HL-60 (cell line): ENCODE measurements at regions not wholly inside any gene's neighbourhood (a gene's known extent, or its start where the extent isn't known, plus 50 kb on each side); places are given as distances from the start of the nearest gene placed in this dataset.
"Not testable (repeated sequence)": the region's sequence is repeated elsewhere in the genome, so short reads cannot be mapped to it uniquely, and the experiment has no call there.

Source experiments
- DNase-seq, 2 experiments: peaks; one replicate each; pipeline ENCODE4 v3.0.0-alpha.2; 2010 to 2020; ENCODE audit warnings: low read depth in 1 of 2, low spot score in 1 of 2
- H3K27ac ChIP-seq: fragments of 250-450 bp; sonication (Bioruptor Pico); replicated peaks from 2 replicates; pipeline ENCODE4 v1.5.1; 2020; ENCODE audit warnings: mild to moderate bottlenecking, moderate library complexity
- H3K27me3 ChIP-seq: fragments of 250-450 bp; sonication (Bioruptor Pico); 2 replicates; pipeline ENCODE4 v1.5.1; 2021; ENCODE audit warnings: mild to moderate bottlenecking, moderate library complexity; ENCODE audit not compliant: insufficient read depth, poor library complexity, severe bottlenecking
- H3K4me3 ChIP-seq: replicated peaks from 2 replicates; pipeline ENCODE4 v1.5.1; 2011; ENCODE audit warnings: mild to moderate bottlenecking, control low read depth, low read length; ENCODE audit not compliant: insufficient read depth
- CTCF ChIP-seq: IDR thresholded peaks from one replicate; pipeline ENCODE4 v1.5.1; 2011; ENCODE audit warnings: low read length, control low read depth, inconsistent platforms; ENCODE audit not compliant: insufficient read depth
- GABPA ChIP-seq: IDR thresholded peaks from 2 replicates; pipeline ENCODE4 v1.6.1; 2012; ENCODE audit warnings: low read depth
- POLR2AphosphoS5 ChIP-seq: IDR thresholded peaks from 2 replicates; pipeline ENCODE4 v1.6.1; 2012; ENCODE audit warnings: low read depth
- REST ChIP-seq: IDR thresholded peaks from 2 replicates; pipeline ENCODE4 v1.6.1; 2012; ENCODE audit warnings: low read depth; ENCODE audit not compliant: insufficient replicate concordance
- SPI1 ChIP-seq: IDR thresholded peaks from 2 replicates; pipeline ENCODE4 v1.6.1; 2012; ENCODE audit warnings: low read depth, mild to moderate bottlenecking, borderline replicate concordance

- no peak overlapping the region for H3K27ac ChIP-seq
- TF ChIP-seq GABPA: no peak
- TF ChIP-seq SPI1: no peak
- no peak for TF ChIP-seq REST
- TF ChIP-seq CTCF: no peak
- no peak for TF ChIP-seq POLR2AphosphoS5
- DNase-seq: no peak
- no peak overlapping the region for H3K4me3 ChIP-seq
- H3K27me3 ChIP-seq: no peaks in the 10 kb centered on the region
Observed at GRCh38 chr7:79998363-79998762, 136.3 kb upstream of the GNAI1 start.

GRCh38 chr7:79997345-79997744 lies 137.3 kb upstream of the GNAI1 start:
- no peak overlapping the region for H3K27ac ChIP-seq
- no peak for DNase-seq
- no peaks in the 10 kb centered on the region for H3K27me3 ChIP-seq
- H3K4me3 ChIP-seq: no peak overlapping the region
- TF ChIP-seq POLR2AphosphoS5 (no peak), SPI1 (no peak)

GRCh38 chr7:79995741-79996140 lies 138.9 kb upstream of the GNAI1 start:
- H3K27me3 ChIP-seq, H3K27ac ChIP-seq, DNase-seq, H3K4me3 ChIP-seq: not testable (repeated sequence)

GRCh38 chr7:79988653-79989052 lies 146.0 kb upstream of the GNAI1 start:
- Histone ChIP-seq H3K27ac (no peak overlapping the region), H3K27me3 (no peaks in the 10 kb centered on the region), H3K4me3 (no peak overlapping the region)
- DNase-seq: no peak
- no peak for TF ChIP-seq GABPA
- TF ChIP-seq CTCF: no peak
- no peak for TF ChIP-seq POLR2AphosphoS5
- TF ChIP-seq SPI1: no peak
- no peak for TF ChIP-seq REST

- no peak overlapping the region for H3K27ac ChIP-seq
- TF ChIP-seq SPI1 (no peak), REST (no peak), POLR2AphosphoS5 (no peak), CTCF (no peak), GABPA (no peak)
- no peak for DNase-seq
Observed at GRCh38 chr7:79984210-79984609, 150.4 kb upstream of the GNAI1 start.

More at GRCh38 chr7:79984210-79984609, 150.4 kb upstream of the GNAI1 start:
- no peaks in the 10 kb centered on the region for H3K27me3 ChIP-seq
- no peak overlapping the region for H3K4me3 ChIP-seq
